Testis (tissue), 2 donors: ENCODE measurements at regions not wholly inside any gene's neighbourhood (a gene's known extent, or its start where the extent isn't known, plus 50 kb on each side); places are given as distances from the start of the nearest gene placed in this dataset.

ENCODE experiments used
- DNase-seq: peaks from one replicate; pipeline ENCODE4 v3.0.0-alpha.2; 2019
- H3K27ac ChIP-seq, 2 donors: fragments of 200-600 bp; sonication (generic); one replicate each; pipeline ENCODE4 v1.5.1; 2019
- H3K27me3 ChIP-seq: fragments of 200-600 bp; sonication (generic); one replicate; pipeline ENCODE4 v1.5.1; 2019
- H3K36me3 ChIP-seq: fragments of 200-600 bp; sonication (generic); one replicate; pipeline ENCODE4 v1.5.1; 2017; ENCODE audit warnings: low read depth; ENCODE audit errors: missing control alignments
- H3K4me1 ChIP-seq: fragments of 200-600 bp; sonication (generic); one replicate; pipeline ENCODE4 v1.5.1; 2019
- H3K4me3 ChIP-seq, 2 donors: fragments of 200-600 bp; sonication (generic); one replicate each; pipeline ENCODE4 v1.5.1; 2017 to 2019
- H3K9me3 ChIP-seq: fragments of 200-600 bp; sonication (generic); one replicate; pipeline ENCODE4 v1.5.1; 2017
- POLR2A ChIP-seq: fragments of 450-650 bp; IDR thresholded peaks from one replicate; pipeline ENCODE4 v1.6.1; 2017; ENCODE audit warnings: antibody characterized with exemption, mild to moderate bottlenecking, moderate library complexity
- WGBS, 2 donors: methylation state at CpG; one replicate each; pipeline ENCODE4 v1.1.5; 2018; 5-methylcytosine and 5-hydroxymethylcytosine counted together
- intact Hi-C: fragments of 100-400 bp; cut with DNase I; formaldehyde crosslinking; loops from one replicate; pipeline ENCODE4 v1.15.1; 2023; ENCODE audit warnings: low total_unique reads
- TF ChIP-seq, protein P1 (sequence below), 3 experiments: fragments of 450-650 bp in 2 of 3; fragments of 200-600 bp in 1 of 3; sonication (generic) in 1 of 3; IDR thresholded peaks; one replicate each; pipeline ENCODE4 v1.5.1; 2016 to 2019; ENCODE audit warnings: antibody characterized with exemption in 3 of 3, mild to moderate bottlenecking in 2 of 3, moderate library complexity in 1 of 3

DNA sequence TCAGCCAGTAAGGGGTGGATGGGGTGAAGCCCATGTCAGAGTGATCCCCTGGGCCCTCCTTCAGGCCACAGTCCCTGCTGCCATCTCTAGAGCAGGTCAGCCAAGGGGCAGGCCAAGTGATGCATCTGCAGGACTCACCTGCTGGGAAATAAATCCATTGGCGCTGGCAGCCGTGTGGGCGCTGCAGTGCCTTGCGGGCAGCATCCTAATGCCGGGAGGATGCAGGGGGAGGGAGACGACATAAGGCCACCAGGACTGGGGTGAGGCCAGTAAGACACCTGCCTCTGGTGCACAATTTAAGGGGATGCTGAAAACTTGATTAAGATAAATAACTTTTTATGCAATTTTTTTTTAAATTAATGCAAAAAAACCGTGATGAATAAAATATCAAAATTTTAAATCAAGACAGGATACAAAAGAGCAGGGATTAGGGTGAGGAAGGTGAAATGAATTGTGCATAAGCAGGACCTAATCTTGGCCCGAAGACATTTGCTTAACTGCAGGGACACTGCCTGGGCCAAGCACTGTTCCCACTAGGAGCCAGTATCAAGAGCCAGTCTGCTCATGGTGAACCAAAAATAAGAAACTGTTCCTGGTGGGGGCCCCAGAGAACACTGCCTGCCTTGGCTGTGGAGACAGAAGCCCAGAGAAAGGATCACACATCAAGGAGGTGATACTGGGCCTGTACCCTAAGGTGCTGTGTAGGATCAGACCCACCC is 67.5 kb upstream of the CPLX2 start:
- no peak overlapping the region for H3K4me3 ChIP-seq
- intact Hi-C loops, result no loop called here
- 68 to 72% methylated on average over 8 of the region's 8 CpGs for WGBS, 2 donors
- TF ChIP-seq, protein P1, sequence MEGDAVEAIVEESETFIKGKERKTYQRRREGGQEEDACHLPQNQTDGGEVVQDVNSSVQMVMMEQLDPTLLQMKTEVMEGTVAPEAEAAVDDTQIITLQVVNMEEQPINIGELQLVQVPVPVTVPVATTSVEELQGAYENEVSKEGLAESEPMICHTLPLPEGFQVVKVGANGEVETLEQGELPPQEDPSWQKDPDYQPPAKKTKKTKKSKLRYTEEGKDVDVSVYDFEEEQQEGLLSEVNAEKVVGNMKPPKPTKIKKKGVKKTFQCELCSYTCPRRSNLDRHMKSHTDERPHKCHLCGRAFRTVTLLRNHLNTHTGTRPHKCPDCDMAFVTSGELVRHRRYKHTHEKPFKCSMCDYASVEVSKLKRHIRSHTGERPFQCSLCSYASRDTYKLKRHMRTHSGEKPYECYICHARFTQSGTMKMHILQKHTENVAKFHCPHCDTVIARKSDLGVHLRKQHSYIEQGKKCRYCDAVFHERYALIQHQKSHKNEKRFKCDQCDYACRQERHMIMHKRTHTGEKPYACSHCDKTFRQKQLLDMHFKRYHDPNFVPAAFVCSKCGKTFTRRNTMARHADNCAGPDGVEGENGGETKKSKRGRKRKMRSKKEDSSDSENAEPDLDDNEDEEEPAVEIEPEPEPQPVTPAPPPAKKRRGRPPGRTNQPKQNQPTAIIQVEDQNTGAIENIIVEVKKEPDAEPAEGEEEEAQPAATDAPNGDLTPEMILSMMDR (IDR thresholded peaks at IDR 0.05), result no peak
- TF ChIP-seq POLR2A, result no peak
- no peak overlapping the region for H3K27ac ChIP-seq
- H3K9me3 ChIP-seq, result no peaks in the 10 kb centered on the region
- DNase-seq, result no peak
- no peaks in the 10 kb centered on the region for H3K27me3 ChIP-seq
- H3K4me1 ChIP-seq, result no peaks in the 10 kb centered on the region
- H3K36me3 ChIP-seq, result no peaks in the 10 kb centered on the region

DNA sequence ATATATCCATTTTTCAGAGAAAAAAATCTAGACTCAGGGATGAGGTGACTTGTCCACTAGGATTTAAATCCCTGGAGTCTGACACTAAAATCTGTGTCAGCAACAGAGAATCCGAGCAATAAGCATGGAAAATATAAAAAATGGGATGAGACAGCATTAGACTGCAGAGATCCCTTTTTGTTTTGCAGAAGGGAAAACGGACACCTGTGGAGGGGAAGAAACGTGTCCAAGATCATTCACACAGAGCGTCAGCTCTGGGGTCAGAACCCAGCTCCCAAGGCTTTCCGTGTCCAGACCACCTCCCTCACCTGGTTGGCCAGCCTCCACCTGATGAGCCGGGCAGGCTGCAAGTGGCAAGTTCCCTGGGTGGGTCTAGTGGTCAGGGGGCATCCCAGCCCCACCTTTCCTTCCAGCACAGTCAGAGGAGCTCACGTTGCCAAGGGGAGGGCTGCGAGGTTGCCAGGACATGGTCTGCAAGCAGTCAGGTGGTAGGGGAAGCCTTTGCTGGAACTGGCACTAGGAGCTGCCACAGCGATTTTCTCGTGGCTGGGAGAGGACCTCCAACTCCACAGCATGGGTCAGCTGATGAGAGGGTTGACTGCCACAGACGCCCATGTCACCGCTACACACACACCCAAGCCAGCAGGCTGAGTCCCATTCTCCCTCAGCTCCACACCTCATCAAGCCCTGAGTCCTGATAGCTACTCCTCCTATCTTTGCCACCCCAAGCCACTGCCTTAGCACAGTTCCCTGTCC is 65.9 kb upstream of the CPLX2 start:
- Histone ChIP-seq H3K4me3 (no peak overlapping the region), H3K27ac (no peak overlapping the region), H3K36me3 (no peaks in the 10 kb centered on the region), H3K9me3 (no peaks in the 10 kb centered on the region), H3K27me3 (no peaks in the 10 kb centered on the region), H3K4me1 (no peaks in the 10 kb centered on the region)
- TF ChIP-seq, protein P1 (IDR thresholded peaks at IDR 0.05), result no peak
- TF ChIP-seq POLR2A, result no peak
- intact Hi-C loops, result no loop called here
- DNase-seq, result no peak
- WGBS, 2 donors, result 74 to 76% methylated on average over 12 of the region's 12 CpGs

DNA sequence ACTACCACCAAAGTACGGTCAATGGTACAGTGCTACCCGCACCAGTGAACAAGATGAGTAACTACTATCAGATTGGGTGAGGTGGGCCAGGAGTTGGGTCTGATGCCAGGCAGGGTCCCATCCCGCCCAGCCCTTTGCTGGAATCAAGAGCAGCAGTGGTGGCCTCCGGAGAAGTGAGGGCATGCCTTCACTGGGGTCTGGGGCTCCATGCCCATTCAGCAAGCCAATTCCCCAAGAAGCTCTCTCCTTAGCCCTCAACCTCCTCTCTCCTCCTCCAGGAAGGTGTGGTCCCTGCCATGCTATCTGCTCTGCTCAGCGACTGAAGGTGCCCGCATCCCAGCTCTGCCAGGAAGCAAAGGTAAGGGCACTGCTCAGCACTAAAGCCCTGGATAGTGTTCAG is 62.7 kb upstream of the CPLX2 start:
- H3K4me1 ChIP-seq, result no peaks in the 10 kb centered on the region
- DNase-seq, result no peak
- H3K4me3 ChIP-seq, result no peak overlapping the region
- no peaks in the 10 kb centered on the region for H3K36me3 ChIP-seq
- TF ChIP-seq POLR2A, result no peak
- TF ChIP-seq, protein P1 (IDR thresholded peaks at IDR 0.05), result no peak
- no peak overlapping the region for H3K27ac ChIP-seq
- no peaks in the 10 kb centered on the region for H3K27me3 ChIP-seq
- intact Hi-C loops, result no loop called here
- 88 to 95% methylated on average over 6 of the region's 6 CpGs for WGBS, 2 donors
- no peaks in the 10 kb centered on the region for H3K9me3 ChIP-seq

DNA sequence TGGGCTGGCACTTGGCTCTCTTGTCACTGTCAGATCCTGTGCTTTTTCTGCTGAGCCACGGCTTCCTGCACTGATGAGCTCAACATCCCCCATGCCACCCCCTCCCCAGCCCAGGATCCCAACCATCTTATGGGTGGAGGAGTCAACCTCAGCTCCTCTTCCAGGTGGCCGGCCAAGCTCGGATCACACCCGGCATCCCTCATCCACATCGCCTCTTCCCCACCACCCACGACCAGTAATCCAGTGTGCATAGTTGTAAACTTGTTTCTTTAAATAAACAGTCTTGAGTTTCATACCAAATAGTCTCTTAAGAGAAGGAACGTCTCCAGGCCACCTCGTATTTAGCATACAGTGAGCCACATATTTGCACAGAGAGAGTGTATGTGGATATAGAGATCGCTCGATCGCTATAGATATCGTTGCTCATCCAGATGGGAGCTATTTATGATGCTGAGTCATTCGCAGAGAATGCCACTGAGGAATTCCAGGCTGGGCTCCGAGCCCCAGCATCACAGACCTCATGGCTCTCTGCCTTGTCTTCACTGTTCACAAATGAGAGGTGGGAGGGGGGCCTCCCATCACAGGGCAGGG is 61.8 kb upstream of the CPLX2 start:
- intact Hi-C loops, result no loop called here
- H3K27me3 ChIP-seq, result no peaks in the 10 kb centered on the region
- no peak for TF ChIP-seq POLR2A
- TF ChIP-seq, protein P1 (IDR thresholded peaks at IDR 0.05), result no peak
- H3K4me1 ChIP-seq, result no peaks in the 10 kb centered on the region
- no peak for DNase-seq
- whole genome bisulfite sequencing, 2 donors, result 30 to 49% methylated on average over 14 of the region's 14 CpGs
- H3K9me3 ChIP-seq, result no peaks in the 10 kb centered on the region
- no peak overlapping the region for H3K27ac ChIP-seq
- H3K36me3 ChIP-seq, result no peaks in the 10 kb centered on the region
- H3K4me3 ChIP-seq, result no peak overlapping the region
